Astrocyte (in vitro differentiated cells and primary cell): ENCODE measurements at regions not wholly inside any gene's neighbourhood (a gene's known extent, or its start where the extent isn't known, plus 50 kb on each side); places are given as distances from the start of the nearest gene placed in this dataset.

Source experiments
- DNase-seq: peaks from one replicate; pipeline ENCODE4 v3.0.0-alpha.2; 2010; ENCODE audit warnings: low read depth
- FAIRE-seq: peaks from 2 replicates; lab custom pipeline; 2011; peaks lifted over from hg19 to GRCh38; lab: Jason Lieb, UNC
- H2AFZ ChIP-seq: 2 replicates; pipeline ENCODE4 v1.6.0; 2012; ENCODE audit warnings: low read depth, low read length, inconsistent platforms
- H3K27ac ChIP-seq: 2 replicates; pipeline ENCODE4 v1.5.1; 2011; ENCODE audit warnings: low read depth, low read length, inconsistent platforms
- H3K27me3 ChIP-seq: 2 replicates; pipeline ENCODE4 v1.6.0; 2011; ENCODE audit warnings: low read length, inconsistent platforms; ENCODE audit not compliant: insufficient read depth
- H3K36me3 ChIP-seq: 2 replicates; pipeline ENCODE4 v1.5.1; 2011; ENCODE audit warnings: low read length, inconsistent platforms; ENCODE audit not compliant: insufficient read depth
- H3K4me1 ChIP-seq: 2 replicates; pipeline ENCODE4 v1.5.1; 2011; ENCODE audit warnings: low read length, inconsistent platforms; ENCODE audit not compliant: insufficient read depth
- H3K4me2 ChIP-seq: 2 replicates; pipeline ENCODE4 v1.6.0; 2012; ENCODE audit warnings: low read length, inconsistent platforms
- H3K4me3 ChIP-seq: 2 replicates; pipeline ENCODE4 v1.5.1; 2011; ENCODE audit warnings: low read depth, mild to moderate bottlenecking, low read length, inconsistent platforms; ENCODE audit not compliant: insufficient read depth
- H3K79me2 ChIP-seq: 2 replicates; pipeline ENCODE4 v1.6.0; 2012; ENCODE audit warnings: mild to moderate bottlenecking, low read length, inconsistent platforms; ENCODE audit not compliant: insufficient read depth
- H3K9ac ChIP-seq: 2 replicates; pipeline ENCODE4 v1.6.0; 2012; ENCODE audit warnings: mild to moderate bottlenecking, low read length, inconsistent platforms
- H3K9me3 ChIP-seq: 2 replicates; pipeline ENCODE4 v1.5.1; 2012; ENCODE audit warnings: low read depth, mild to moderate bottlenecking, low read length, inconsistent platforms; ENCODE audit not compliant: insufficient read depth
- H4K20me1 ChIP-seq: 2 replicates; pipeline ENCODE4 v1.6.0; 2012; ENCODE audit warnings: low read length, inconsistent platforms; ENCODE audit not compliant: insufficient read depth
- H3K27ac Mint-ChIP-seq: one replicate; pipeline ENCODE4 v1.8.0; 2021; ENCODE audit warnings: mild to moderate bottlenecking, mixed read lengths; ENCODE audit not compliant: unreplicated experiment
- H3K27me3 Mint-ChIP-seq: one replicate; pipeline ENCODE4 v1.8.0; 2021; ENCODE audit warnings: low read depth, mixed read lengths; ENCODE audit not compliant: unreplicated experiment
- H3K36me3 Mint-ChIP-seq: one replicate; pipeline ENCODE4 v1.8.0; 2021; ENCODE audit warnings: low read depth, mixed read lengths; ENCODE audit not compliant: unreplicated experiment
- H3K4me1 Mint-ChIP-seq: one replicate; pipeline ENCODE4 v1.8.0; 2021; ENCODE audit warnings: low read depth, mixed read lengths; ENCODE audit not compliant: unreplicated experiment
- H3K4me3 Mint-ChIP-seq: one replicate; pipeline ENCODE4 v1.8.0; 2021; ENCODE audit warnings: mild to moderate bottlenecking, moderate library complexity, mixed read lengths; ENCODE audit not compliant: unreplicated experiment
- H3K9me3 Mint-ChIP-seq: one replicate; pipeline ENCODE4 v1.8.0; 2021; ENCODE audit warnings: mild to moderate bottlenecking, mixed read lengths; ENCODE audit not compliant: unreplicated experiment
- CTCF ChIP-seq: IDR thresholded peaks from 2 replicates; pipeline ENCODE4 v1.5.1; 2011; ENCODE audit warnings: low read depth, mild to moderate bottlenecking, inconsistent platforms, low read length, moderate library complexity; ENCODE audit not compliant: insufficient read depth
- EZH2 ChIP-seq: IDR thresholded peaks from 2 replicates; pipeline ENCODE4 v1.6.1; 2012; ENCODE audit warnings: mild to moderate bottlenecking, low read length, inconsistent platforms; ENCODE audit not compliant: insufficient read depth

DNA sequence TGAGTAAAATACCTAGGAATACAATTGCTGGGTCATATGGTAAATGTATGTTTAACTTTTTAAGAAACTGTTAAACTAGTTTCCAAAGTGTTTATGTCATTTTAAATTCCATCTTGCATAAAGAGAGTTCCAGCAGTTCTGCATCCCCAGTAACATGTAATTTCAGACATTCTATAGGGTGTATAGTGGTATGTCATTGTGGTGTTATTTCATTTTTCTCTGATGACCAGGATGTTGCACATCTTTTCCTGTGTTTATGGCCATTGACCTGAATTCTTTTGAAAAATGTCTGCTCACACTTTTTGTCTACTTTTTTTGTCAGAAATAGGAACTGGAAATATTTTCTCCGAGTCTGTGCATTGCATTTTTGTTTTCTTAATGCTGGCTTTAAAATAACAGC is 128.9 kb downstream of the TMEM200A start:
- no peak overlapping the region for H2AFZ ChIP-seq
- Mint-ChIP-seq H3K9me3 (peaks cover 8% of the 10 kb centered on the region), H3K4me1 (peaks cover 7% of the 10 kb centered on the region), H3K4me3 (no peak overlapping the region), H3K27ac (no peak overlapping the region), H3K27me3 (no peaks in the 10 kb centered on the region), H3K36me3 (no peaks in the 10 kb centered on the region)
- FAIRE-seq (peak; percentile 83), DNase-seq (no peak)
- no peak overlapping the region for H3K4me3 ChIP-seq
- TF ChIP-seq CTCF = no peak
- TF ChIP-seq EZH2 = no peak
- peak overlapping the region; percentile 31 for H3K4me2 ChIP-seq
- no peaks in the 10 kb centered on the region for H3K79me2 ChIP-seq
- no peaks in the 10 kb centered on the region for H3K4me1 ChIP-seq
- H4K20me1 ChIP-seq = no peaks in the 10 kb centered on the region
- H3K27ac ChIP-seq = no peak overlapping the region
- H3K9me3 ChIP-seq = no peaks in the 10 kb centered on the region
- H3K36me3 ChIP-seq = no peaks in the 10 kb centered on the region
- no peaks in the 10 kb centered on the region for H3K27me3 ChIP-seq
- H3K9ac ChIP-seq = no peak overlapping the region

- Histone ChIP-seq H3K4me3 (no peak overlapping the region), H4K20me1 (no peaks in the 10 kb centered on the region), H3K4me1 (peaks cover 4% of the 10 kb centered on the region), H3K27me3 (no peaks in the 10 kb centered on the region), H3K27ac (no peak overlapping the region), H3K9me3 (no peaks in the 10 kb centered on the region), H3K36me3 (no peaks in the 10 kb centered on the region), H2AFZ (no peak overlapping the region), H3K4me2 (peak overlapping the region; percentile 42), H3K79me2 (no peaks in the 10 kb centered on the region), H3K9ac (no peak overlapping the region)
- H3K4me1 Mint-ChIP-seq = peaks cover 6% of the 10 kb centered on the region
- FAIRE-seq = no peak
- peak overlapping the region; percentile 4 for H3K27ac Mint-ChIP-seq
- no peaks in the 10 kb centered on the region for H3K36me3 Mint-ChIP-seq
- no peak overlapping the region for H3K4me3 Mint-ChIP-seq
- DNase-seq = peak; percentile 89
- H3K27me3 Mint-ChIP-seq = no peaks in the 10 kb centered on the region
- no peaks in the 10 kb centered on the region for H3K9me3 Mint-ChIP-seq
- TF ChIP-seq EZH2 = no peak
- TF ChIP-seq CTCF = no peak
These were observed 134.9 kb downstream of the TMEM200A start for GRCh38 chr6:130500693-130501092.

DNA sequence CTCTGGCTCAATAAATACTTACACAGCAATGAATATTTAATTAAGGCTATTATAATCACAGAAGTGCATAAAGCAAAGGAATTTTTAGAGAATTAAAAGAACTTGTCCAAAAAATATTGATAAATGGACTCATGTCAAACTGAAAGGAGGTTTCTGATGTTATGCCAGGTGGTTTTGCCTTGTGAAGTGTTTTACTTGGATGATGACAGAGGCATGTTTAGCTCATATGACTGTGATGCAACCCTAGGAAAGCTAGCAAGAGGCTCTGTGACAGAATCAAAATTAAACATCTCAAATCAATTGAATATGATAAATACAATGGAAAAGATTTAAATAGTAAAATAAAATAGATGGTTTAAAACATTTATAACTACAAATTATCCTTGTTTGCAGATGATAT is 137.3 kb downstream of the TMEM200A start:
- peaks cover 4% of the 10 kb centered on the region for H3K4me1 ChIP-seq
- peaks cover 10% of the 10 kb centered on the region for H3K4me1 Mint-ChIP-seq
- no peak overlapping the region for H3K4me2 ChIP-seq
- no peaks in the 10 kb centered on the region for H3K27me3 ChIP-seq
- H2AFZ ChIP-seq = no peak overlapping the region
- no peak overlapping the region for H3K4me3 Mint-ChIP-seq
- H3K36me3 Mint-ChIP-seq = no peaks in the 10 kb centered on the region
- H3K4me3 ChIP-seq = no peak overlapping the region
- H3K9me3 ChIP-seq = no peaks in the 10 kb centered on the region
- no peaks in the 10 kb centered on the region for H3K9me3 Mint-ChIP-seq
- FAIRE-seq (no peak), DNase-seq (peak; percentile 68)
- H3K36me3 ChIP-seq = no peaks in the 10 kb centered on the region
- no peaks in the 10 kb centered on the region for H3K79me2 ChIP-seq
- H3K27me3 Mint-ChIP-seq = no peaks in the 10 kb centered on the region
- TF ChIP-seq CTCF = no peak
- no peak for TF ChIP-seq EZH2
- no peaks in the 10 kb centered on the region for H4K20me1 ChIP-seq
- no peak overlapping the region for H3K27ac ChIP-seq
- peak overlapping the region; percentile 60 for H3K27ac Mint-ChIP-seq
- no peak overlapping the region for H3K9ac ChIP-seq
